Smooth muscle cell (in vitro differentiated cells): ENCODE measurements at regions not wholly inside any gene's neighbourhood (a gene's known extent, or its start where the extent isn't known, plus 50 kb on each side); places are given as distances from the start of the nearest gene placed in this dataset.

Experiments used
- DNase-seq: peaks from one replicate; lab custom pipeline; 2025; ENCODE audit not compliant: unreplicated experiment; lab: John Stamatoyannopoulos, UW
- H2AFZ ChIP-seq: fragments of 200-600 bp; sonication (generic); 2 replicates; pipeline ENCODE4 v1.6.0; 2016; ENCODE audit warnings: antibody characterized with exemption, low read depth, mild to moderate bottlenecking
- H3F3A ChIP-seq: fragments of 200-600 bp; sonication (generic); 2 replicates; pipeline ENCODE4 v1.6.0; 2017; ENCODE audit warnings: antibody characterized with exemption, low read depth
- H3K27ac ChIP-seq: fragments of 200-600 bp; sonication (generic); 2 replicates; pipeline ENCODE4 v1.5.1; 2016; ENCODE audit warnings: low read depth, mild to moderate bottlenecking
- H3K27me3 ChIP-seq: fragments of 200-600 bp; sonication (generic); 2 replicates; pipeline ENCODE4 v1.6.1; 2016; ENCODE audit warnings: low read depth, mild to moderate bottlenecking
- H3K36me3 ChIP-seq: fragments of 200-600 bp; sonication (generic); 2 replicates; pipeline ENCODE4 v1.5.1; 2016; ENCODE audit warnings: low read depth
- H3K4me1 ChIP-seq: fragments of 200-600 bp; sonication (generic); 2 replicates; pipeline ENCODE4 v1.5.1; 2016; ENCODE audit warnings: low read depth
- H3K4me2 ChIP-seq: fragments of 200-600 bp; sonication (generic); 2 replicates; pipeline ENCODE4 v1.6.0; 2016; ENCODE audit warnings: mild to moderate bottlenecking
- H3K4me3 ChIP-seq: fragments of 200-600 bp; sonication (generic); 2 replicates; pipeline ENCODE4 v1.5.1; 2016; ENCODE audit warnings: mild to moderate bottlenecking
- H3K79me2 ChIP-seq: fragments of 200-600 bp; sonication (generic); 2 replicates; pipeline ENCODE4 v1.6.0; 2016; ENCODE audit warnings: low read depth, mild to moderate bottlenecking
- H3K9ac ChIP-seq: fragments of 200-600 bp; sonication (generic); 2 replicates; pipeline ENCODE4 v1.6.0; 2016; ENCODE audit warnings: low read depth
- H3K9me3 ChIP-seq: fragments of 200-600 bp; sonication (generic); replicated peaks from 2 replicates; pipeline ENCODE4 v1.5.1; 2016; ENCODE audit warnings: low read depth
- H4K20me1 ChIP-seq: fragments of 200-600 bp; sonication (generic); 2 replicates; pipeline ENCODE4 v1.6.0; 2016; ENCODE audit warnings: low read depth
- WGBS: methylation state at CpG from one replicate; pipeline ENCODE4 v1.1.7; 2016; ENCODE audit warnings: low lambda C conversion rate; 5-methylcytosine and 5-hydroxymethylcytosine counted together
- TF ChIP-seq, protein P1 (sequence below): fragments of 200-600 bp; sonication (generic); IDR thresholded peaks from 2 replicates; pipeline ENCODE4 v1.5.1; 2017; ENCODE audit warnings: borderline replicate concordance, mild to moderate bottlenecking, antibody characterized with exemption; ENCODE audit not compliant: insufficient read depth, poor library complexity, severe bottlenecking

GRCh38 chr15:69576948-69577351 lies 124.3 kb downstream of the RPLP1 start:
- H3K4me2 ChIP-seq = no peak overlapping the region
- no peaks in the 10 kb centered on the region for H3K9me3 ChIP-seq
- TF ChIP-seq, protein P1, sequence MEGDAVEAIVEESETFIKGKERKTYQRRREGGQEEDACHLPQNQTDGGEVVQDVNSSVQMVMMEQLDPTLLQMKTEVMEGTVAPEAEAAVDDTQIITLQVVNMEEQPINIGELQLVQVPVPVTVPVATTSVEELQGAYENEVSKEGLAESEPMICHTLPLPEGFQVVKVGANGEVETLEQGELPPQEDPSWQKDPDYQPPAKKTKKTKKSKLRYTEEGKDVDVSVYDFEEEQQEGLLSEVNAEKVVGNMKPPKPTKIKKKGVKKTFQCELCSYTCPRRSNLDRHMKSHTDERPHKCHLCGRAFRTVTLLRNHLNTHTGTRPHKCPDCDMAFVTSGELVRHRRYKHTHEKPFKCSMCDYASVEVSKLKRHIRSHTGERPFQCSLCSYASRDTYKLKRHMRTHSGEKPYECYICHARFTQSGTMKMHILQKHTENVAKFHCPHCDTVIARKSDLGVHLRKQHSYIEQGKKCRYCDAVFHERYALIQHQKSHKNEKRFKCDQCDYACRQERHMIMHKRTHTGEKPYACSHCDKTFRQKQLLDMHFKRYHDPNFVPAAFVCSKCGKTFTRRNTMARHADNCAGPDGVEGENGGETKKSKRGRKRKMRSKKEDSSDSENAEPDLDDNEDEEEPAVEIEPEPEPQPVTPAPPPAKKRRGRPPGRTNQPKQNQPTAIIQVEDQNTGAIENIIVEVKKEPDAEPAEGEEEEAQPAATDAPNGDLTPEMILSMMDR = no peak
- H3K27ac ChIP-seq = no peak overlapping the region
- H3K4me1 ChIP-seq = peaks cover 4% of the 10 kb centered on the region
- no peak for DNase-seq
- H3F3A ChIP-seq = no peaks in the 10 kb centered on the region
- H2AFZ ChIP-seq = no peak overlapping the region
- 92% methylated on average over 4 of the region's 4 CpGs for WGBS
- H3K79me2 ChIP-seq = no peaks in the 10 kb centered on the region
- no peaks in the 10 kb centered on the region for H4K20me1 ChIP-seq
- H3K27me3 ChIP-seq = no peaks in the 10 kb centered on the region
- no peaks in the 10 kb centered on the region for H3K36me3 ChIP-seq
- no peak overlapping the region for H3K4me3 ChIP-seq
- no peak overlapping the region for H3K9ac ChIP-seq

- no peak overlapping the region for H2AFZ ChIP-seq
- H3K4me1 ChIP-seq = peaks cover 4% of the 10 kb centered on the region
- no peak for DNase-seq
- H3K79me2 ChIP-seq = no peaks in the 10 kb centered on the region
- TF ChIP-seq, protein P1 = no peak
- H3F3A ChIP-seq = no peaks in the 10 kb centered on the region
- 95% methylated on average over 7 of the region's 7 CpGs for WGBS
- no peak overlapping the region for H3K4me2 ChIP-seq
- H3K4me3 ChIP-seq = no peak overlapping the region
- no peaks in the 10 kb centered on the region for H3K27me3 ChIP-seq
- H4K20me1 ChIP-seq = no peaks in the 10 kb centered on the region
- no peak overlapping the region for H3K27ac ChIP-seq
- no peaks in the 10 kb centered on the region for H3K9me3 ChIP-seq
- H3K9ac ChIP-seq = no peak overlapping the region
- no peaks in the 10 kb centered on the region for H3K36me3 ChIP-seq
These were observed 124.8 kb downstream of the RPLP1 start for GRCh38 chr15:69577397-69577796.

DNA sequence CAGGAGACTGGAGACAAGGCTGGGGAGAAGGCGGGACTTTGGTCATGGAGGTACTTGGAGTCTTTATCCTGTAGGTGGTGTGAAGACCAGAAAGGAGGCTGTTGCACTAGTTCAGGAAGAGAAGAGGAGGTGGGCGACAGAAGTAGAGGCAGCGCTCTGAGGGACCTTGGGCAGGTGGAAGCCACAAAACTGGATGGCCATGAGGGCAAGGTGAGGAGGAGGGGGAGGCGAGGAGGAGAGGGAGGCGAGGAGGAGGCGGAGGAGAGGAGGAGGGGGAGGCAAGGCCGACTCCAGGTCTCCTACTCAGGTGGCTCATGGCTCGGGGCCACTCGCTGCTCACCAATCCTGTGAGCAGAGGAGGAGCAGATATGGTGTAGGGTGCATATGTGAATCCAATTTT lies 125.6 kb downstream of the RPLP1 start:
- Histone ChIP-seq H3K9me3 (no peaks in the 10 kb centered on the region), H2AFZ (no peak overlapping the region), H3K36me3 (no peaks in the 10 kb centered on the region), H3K27me3 (no peaks in the 10 kb centered on the region), H3K79me2 (no peaks in the 10 kb centered on the region), H3K4me1 (peaks cover 4% of the 10 kb centered on the region), H3K4me2 (no peak overlapping the region), H3K9ac (no peak overlapping the region), H3K27ac (no peak overlapping the region), H3K4me3 (no peak overlapping the region), H4K20me1 (no peaks in the 10 kb centered on the region), H3F3A (no peaks in the 10 kb centered on the region)
- TF ChIP-seq, protein P1 = no peak
- 92% methylated on average over 5 of the region's 9 CpGs for WGBS
- no peak for DNase-seq

- Histone ChIP-seq H3K9ac (no peak overlapping the region), H3K79me2 (no peaks in the 10 kb centered on the region), H4K20me1 (no peaks in the 10 kb centered on the region), H3K27ac (no peak overlapping the region), H3K4me2 (no peak overlapping the region), H3K9me3 (no peaks in the 10 kb centered on the region), H3K27me3 (no peaks in the 10 kb centered on the region), H2AFZ (no peak overlapping the region), H3K4me3 (no peak overlapping the region), H3F3A (no peaks in the 10 kb centered on the region), H3K36me3 (no peaks in the 10 kb centered on the region), H3K4me1 (peaks cover 4% of the 10 kb centered on the region)
- TF ChIP-seq, protein P1 = no peak
- WGBS = 85% methylated on average over 15 of the region's 15 CpGs
- DNase-seq = no peak
These were observed 126.4 kb downstream of the RPLP1 start for GRCh38 chr15:69578787-69579583.
